A673 (cell line): ENCODE measurements at regions not wholly inside any gene's neighbourhood (a gene's known extent, or its start where the extent isn't known, plus 50 kb on each side); places are given as distances from the start of the nearest gene placed in this dataset.

Experiments
- BruUV-seq: library from RNA; stranded (reverse); fragments of 400-500 nt; replicated peaks from 2 replicates; lab custom pipeline; 2021; lab: Mats Ljungman, UMichigan
- CTCF ChIA-PET: fragments of 300-600 bp; sonication (Branson Sonifier 250); formaldehyde crosslinking; loops from one replicate; lab custom pipeline; 2022; ENCODE audit warnings: antibody characterized with exemption; lab: Charles Lee
- POLR2A ChIA-PET: fragments of 300-600 bp; sonication (Branson Sonifier 250); formaldehyde crosslinking; loops from one replicate; lab custom pipeline; 2022; ENCODE audit warnings: antibody characterized with exemption; ENCODE audit not compliant: low non-redundant PET; lab: Charles Lee
- DNase-seq: peaks from one replicate; pipeline ENCODE4 v3.0.0-alpha.2; 2015; ENCODE audit warnings: low spot score
- H3K27ac ChIP-seq: fragments of 200-600 bp; sonication (generic); 2 replicates; pipeline ENCODE4 v1.5.1; 2016; ENCODE audit warnings: mixed run types, low read depth, mild to moderate bottlenecking, mixed read lengths, antibody characterized with exemption, low read length; ENCODE audit not compliant: poor library complexity, severe bottlenecking
- H3K27me3 ChIP-seq: fragments of 200-600 bp; sonication (generic); replicated peaks from 2 replicates; pipeline ENCODE4 v1.6.1; 2017; ENCODE audit warnings: mixed run types, low read depth, mild to moderate bottlenecking, mixed read lengths, antibody characterized with exemption, low read length; ENCODE audit not compliant: insufficient read depth, poor library complexity
- H3K36me3 ChIP-seq: fragments of 200-600 bp; sonication (generic); 2 replicates; pipeline ENCODE4 v1.6.1; 2016; ENCODE audit warnings: mixed run types, mild to moderate bottlenecking, mixed read lengths, antibody characterized with exemption, low read length; ENCODE audit not compliant: insufficient read depth, poor library complexity, severe bottlenecking
- H3K4me1 ChIP-seq: fragments of 200-600 bp; sonication (generic); 2 replicates; pipeline ENCODE4 v1.6.1; 2017; ENCODE audit warnings: mixed run types, mild to moderate bottlenecking, mixed read lengths, antibody characterized with exemption, low read length; ENCODE audit not compliant: insufficient read depth, poor library complexity, severe bottlenecking
- H3K4me3 ChIP-seq: fragments of 200-600 bp; sonication (generic); 2 replicates; pipeline ENCODE4 v1.5.1; 2016; ENCODE audit warnings: low read depth, mixed run types, mild to moderate bottlenecking, mixed read lengths, low read length; ENCODE audit not compliant: poor library complexity, severe bottlenecking
- H3K9me3 ChIP-seq: fragments of 200-600 bp; sonication (generic); 2 replicates; pipeline ENCODE4 v1.6.1; 2016; ENCODE audit warnings: mixed run types, low read depth, mild to moderate bottlenecking, mixed read lengths, antibody characterized with exemption, low read length; ENCODE audit not compliant: poor library complexity, severe bottlenecking
- EZH2 ChIP-seq: fragments of 200-600 bp; sonication (generic); IDR thresholded peaks from 2 replicates; pipeline ENCODE4 v1.6.1; 2017; ENCODE audit warnings: borderline replicate concordance, low read depth, mild to moderate bottlenecking, mixed read lengths, antibody characterized with exemption, low read length; ENCODE audit not compliant: poor library complexity, severe bottlenecking
- intact Hi-C: fragments of 100-400 bp; cut with micrococcal nuclease; formaldehyde crosslinking; loops from one replicate; pipeline ENCODE4 v1.10.0; 2022; ENCODE audit not compliant: unreplicated experiment
- TF ChIP-seq, protein P1 (sequence below): fragments of 300-800, 200-600 bp; sonication (generic); conservative IDR thresholded peaks from 2 replicates; pipeline ENCODE4 v1.5.1; 2017; ENCODE audit warnings: low read depth, mild to moderate bottlenecking, antibody characterized with exemption, low read length, moderate library complexity, mixed read lengths

DNA sequence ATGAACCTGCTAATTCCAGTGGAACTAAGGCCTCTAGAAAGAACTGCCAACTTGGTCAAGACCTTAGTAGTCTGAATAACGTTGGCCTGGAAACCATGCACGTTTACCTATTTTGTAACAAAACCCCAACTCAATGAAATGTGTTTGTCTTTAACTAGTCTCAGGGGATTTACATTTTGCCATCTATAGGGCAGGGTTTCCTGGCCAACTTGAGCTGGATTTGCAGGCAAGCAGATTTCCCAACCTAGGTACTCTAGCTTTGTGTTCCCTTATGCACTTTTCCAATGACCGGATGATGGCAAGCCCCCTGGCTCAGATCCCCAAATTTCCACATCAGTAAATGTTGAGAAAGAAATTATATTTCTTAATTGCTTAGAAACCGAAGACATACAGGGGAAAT is 114.5 kb downstream of the IRS2 start:
- POLR2A ChIA-PET, result no interaction called here

DNA sequence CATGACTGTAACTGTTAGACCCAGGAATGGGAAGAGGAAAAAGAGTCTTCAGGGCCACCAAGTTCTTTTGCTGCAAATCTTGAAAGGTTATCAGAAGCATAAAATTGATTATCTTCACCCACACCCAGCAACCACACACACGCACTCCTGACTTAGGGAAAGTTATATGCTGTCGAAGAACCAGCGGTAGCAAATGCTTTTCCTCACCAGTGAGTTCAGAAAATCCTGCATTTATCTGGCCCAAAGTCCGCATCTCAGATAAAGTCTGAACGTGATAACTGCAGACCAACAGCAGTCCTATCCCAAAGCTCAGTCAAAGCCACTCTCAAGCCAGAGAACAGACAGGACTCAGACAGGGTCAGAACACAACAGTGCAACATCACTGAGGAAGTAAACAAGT is 115.6 kb downstream of the IRS2 start:
- Histone ChIP-seq H3K36me3 (no peaks in the 10 kb centered on the region), H3K9me3 (no peaks in the 10 kb centered on the region), H3K27me3 (no peaks in the 10 kb centered on the region), H3K4me1 (peaks cover 42% of the 10 kb centered on the region), H3K4me3 (no peak overlapping the region), H3K27ac (no peak overlapping the region)
- ChIA-PET CTCF (no interaction called here), POLR2A (no interaction called here)
- no peak for DNase-seq
- intact Hi-C loops, result no loop called here
- TF ChIP-seq EZH2, result no peak
- TF ChIP-seq, protein P1, sequence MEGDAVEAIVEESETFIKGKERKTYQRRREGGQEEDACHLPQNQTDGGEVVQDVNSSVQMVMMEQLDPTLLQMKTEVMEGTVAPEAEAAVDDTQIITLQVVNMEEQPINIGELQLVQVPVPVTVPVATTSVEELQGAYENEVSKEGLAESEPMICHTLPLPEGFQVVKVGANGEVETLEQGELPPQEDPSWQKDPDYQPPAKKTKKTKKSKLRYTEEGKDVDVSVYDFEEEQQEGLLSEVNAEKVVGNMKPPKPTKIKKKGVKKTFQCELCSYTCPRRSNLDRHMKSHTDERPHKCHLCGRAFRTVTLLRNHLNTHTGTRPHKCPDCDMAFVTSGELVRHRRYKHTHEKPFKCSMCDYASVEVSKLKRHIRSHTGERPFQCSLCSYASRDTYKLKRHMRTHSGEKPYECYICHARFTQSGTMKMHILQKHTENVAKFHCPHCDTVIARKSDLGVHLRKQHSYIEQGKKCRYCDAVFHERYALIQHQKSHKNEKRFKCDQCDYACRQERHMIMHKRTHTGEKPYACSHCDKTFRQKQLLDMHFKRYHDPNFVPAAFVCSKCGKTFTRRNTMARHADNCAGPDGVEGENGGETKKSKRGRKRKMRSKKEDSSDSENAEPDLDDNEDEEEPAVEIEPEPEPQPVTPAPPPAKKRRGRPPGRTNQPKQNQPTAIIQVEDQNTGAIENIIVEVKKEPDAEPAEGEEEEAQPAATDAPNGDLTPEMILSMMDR, result no peak
- BruUV-seq, result no TSS peak

More for the DNA sequence above, 114.5 kb downstream of the IRS2 start:
- CTCF ChIA-PET, result no interaction called here
- intact Hi-C loops, result no loop called here
- Histone ChIP-seq H3K27me3 (no peaks in the 10 kb centered on the region), H3K36me3 (no peaks in the 10 kb centered on the region), H3K27ac (no peak overlapping the region), H3K9me3 (no peaks in the 10 kb centered on the region), H3K4me1 (peaks cover 31% of the 10 kb centered on the region), H3K4me3 (no peak overlapping the region)
- DNase-seq, result no peak
- TF ChIP-seq, protein P1, result no peak
- TF ChIP-seq EZH2, result no peak
- no TSS peak for BruUV-seq

DNA sequence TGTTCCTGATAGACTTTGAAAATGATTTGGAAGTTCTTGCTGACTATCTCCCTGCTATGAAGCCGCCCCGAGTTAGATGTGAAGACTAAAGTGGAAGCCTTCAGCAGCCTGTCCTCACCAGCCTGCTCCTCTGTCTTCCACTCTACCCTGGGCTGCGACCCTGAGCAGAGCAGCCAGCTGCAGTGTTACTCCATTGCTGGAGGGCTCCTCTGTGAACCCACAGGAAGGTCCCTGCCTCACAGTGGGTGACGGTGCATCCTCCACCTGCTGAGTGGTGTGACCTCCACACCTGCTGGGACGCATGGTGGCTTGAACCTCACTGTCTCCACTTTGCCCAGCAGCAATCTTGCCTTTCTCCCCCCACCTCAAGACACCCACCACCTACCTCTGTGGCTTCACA is 116.4 kb downstream of the IRS2 start:
- no peak overlapping the region for H3K27ac ChIP-seq
- TF ChIP-seq, protein P1, result no peak
- TF ChIP-seq EZH2, result no peak
- no peak overlapping the region for H3K4me3 ChIP-seq
- no peaks in the 10 kb centered on the region for H3K9me3 ChIP-seq
- intact Hi-C loops, result loop anchor here (5.0 kb wide), 1 partner anchor 107 kb away; no protein-coding TSS in a partner anchor
- no peaks in the 10 kb centered on the region for H3K27me3 ChIP-seq
- BruUV-seq, result no TSS peak
- H3K4me1 ChIP-seq, result peaks cover 50% of the 10 kb centered on the region
- ChIA-PET POLR2A (no interaction called here), CTCF (no interaction called here)
- DNase-seq, result no peak
- no peaks in the 10 kb centered on the region for H3K36me3 ChIP-seq
